ENCODE measurements at regions not wholly inside any gene's neighbourhood (a gene's known extent, or its start where the extent isn't known, plus 50 kb on each side); places are given as distances from the start of the nearest gene placed in this dataset.

DNA sequence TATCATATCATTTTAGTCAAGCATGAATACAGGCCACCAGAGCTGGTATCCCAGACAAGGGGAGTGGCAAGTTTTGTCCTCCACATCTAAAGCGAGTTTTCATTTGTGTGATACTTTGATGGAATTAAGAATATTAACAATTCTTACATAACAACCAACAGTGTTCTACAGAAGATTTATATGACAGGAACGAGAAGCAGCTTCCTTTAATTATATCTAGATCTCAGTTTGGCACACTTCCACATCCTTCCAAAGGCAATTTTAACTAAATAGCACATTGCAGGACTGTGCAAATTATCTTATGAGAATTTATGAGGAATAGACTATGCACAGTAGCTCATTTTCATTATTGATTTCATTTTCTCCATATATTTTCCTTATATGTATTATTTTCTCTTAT lies 121.2 kb upstream of the GUCY1A1 start:
- Histone ChIP-seq H3K4me1 (no peaks in the 10 kb centered on the region), H3K4me3 (no peak overlapping the region), H3K36me3 (no peaks in the 10 kb centered on the region), H3K27ac (no peak overlapping the region), H3K27me3 (no peaks in the 10 kb centered on the region), H3K9me3 (no peaks in the 10 kb centered on the region)
- TF ChIP-seq, protein P1, sequence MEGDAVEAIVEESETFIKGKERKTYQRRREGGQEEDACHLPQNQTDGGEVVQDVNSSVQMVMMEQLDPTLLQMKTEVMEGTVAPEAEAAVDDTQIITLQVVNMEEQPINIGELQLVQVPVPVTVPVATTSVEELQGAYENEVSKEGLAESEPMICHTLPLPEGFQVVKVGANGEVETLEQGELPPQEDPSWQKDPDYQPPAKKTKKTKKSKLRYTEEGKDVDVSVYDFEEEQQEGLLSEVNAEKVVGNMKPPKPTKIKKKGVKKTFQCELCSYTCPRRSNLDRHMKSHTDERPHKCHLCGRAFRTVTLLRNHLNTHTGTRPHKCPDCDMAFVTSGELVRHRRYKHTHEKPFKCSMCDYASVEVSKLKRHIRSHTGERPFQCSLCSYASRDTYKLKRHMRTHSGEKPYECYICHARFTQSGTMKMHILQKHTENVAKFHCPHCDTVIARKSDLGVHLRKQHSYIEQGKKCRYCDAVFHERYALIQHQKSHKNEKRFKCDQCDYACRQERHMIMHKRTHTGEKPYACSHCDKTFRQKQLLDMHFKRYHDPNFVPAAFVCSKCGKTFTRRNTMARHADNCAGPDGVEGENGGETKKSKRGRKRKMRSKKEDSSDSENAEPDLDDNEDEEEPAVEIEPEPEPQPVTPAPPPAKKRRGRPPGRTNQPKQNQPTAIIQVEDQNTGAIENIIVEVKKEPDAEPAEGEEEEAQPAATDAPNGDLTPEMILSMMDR (IDR thresholded peaks at IDR 0.05): no peak
- no peak for TF ChIP-seq POLR2A (IDR thresholded peaks at IDR 0.05)
- ATAC-seq (no peak), DNase-seq (no peak)
- 57% methylated on average over 2 of the region's 2 CpGs for WGBS (ENCODE audit: insufficient coverage, low coverage, low lambda C conversion rate, missing lambda C conversion rate)
- intact Hi-C loops (cut with DNase I): no loop called here

DNA sequence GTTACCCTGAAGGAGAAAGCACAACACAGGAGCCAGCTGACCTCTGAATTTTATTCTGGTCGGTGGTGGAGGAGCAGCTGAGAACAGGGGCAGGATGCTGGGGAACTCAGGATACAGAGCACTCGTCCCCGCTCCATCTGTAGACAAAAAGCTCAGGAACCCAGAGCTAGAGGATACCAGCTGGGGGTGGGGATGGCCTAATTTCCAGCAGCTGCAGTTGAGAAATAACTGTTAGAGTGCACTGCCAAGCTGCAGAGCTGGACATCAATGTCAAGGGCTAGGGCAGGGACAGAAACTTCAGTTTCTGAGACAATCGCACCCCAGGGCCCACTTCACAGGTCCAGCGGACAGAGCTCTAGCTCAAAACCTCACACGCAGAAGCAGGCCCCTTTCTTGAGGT lies 122.1 kb upstream of the GUCY1A1 start:
- intact Hi-C loops (cut with DNase I): no loop called here
- H3K9me3 ChIP-seq: no peaks in the 10 kb centered on the region
- no peak for TF ChIP-seq POLR2A (IDR thresholded peaks at IDR 0.05)
- TF ChIP-seq, protein P1 (IDR thresholded peaks at IDR 0.05): no peak
- 64% methylated on average over 3 of the region's 6 CpGs for WGBS (ENCODE audit: insufficient coverage, low coverage, low lambda C conversion rate, missing lambda C conversion rate)
- DNase-seq (no peak), ATAC-seq (no peak)
- no peaks in the 10 kb centered on the region for H3K4me1 ChIP-seq
- H3K36me3 ChIP-seq: no peaks in the 10 kb centered on the region
- no peak overlapping the region for H3K27ac ChIP-seq
- H3K4me3 ChIP-seq: no peak overlapping the region
- no peaks in the 10 kb centered on the region for H3K27me3 ChIP-seq

DNA sequence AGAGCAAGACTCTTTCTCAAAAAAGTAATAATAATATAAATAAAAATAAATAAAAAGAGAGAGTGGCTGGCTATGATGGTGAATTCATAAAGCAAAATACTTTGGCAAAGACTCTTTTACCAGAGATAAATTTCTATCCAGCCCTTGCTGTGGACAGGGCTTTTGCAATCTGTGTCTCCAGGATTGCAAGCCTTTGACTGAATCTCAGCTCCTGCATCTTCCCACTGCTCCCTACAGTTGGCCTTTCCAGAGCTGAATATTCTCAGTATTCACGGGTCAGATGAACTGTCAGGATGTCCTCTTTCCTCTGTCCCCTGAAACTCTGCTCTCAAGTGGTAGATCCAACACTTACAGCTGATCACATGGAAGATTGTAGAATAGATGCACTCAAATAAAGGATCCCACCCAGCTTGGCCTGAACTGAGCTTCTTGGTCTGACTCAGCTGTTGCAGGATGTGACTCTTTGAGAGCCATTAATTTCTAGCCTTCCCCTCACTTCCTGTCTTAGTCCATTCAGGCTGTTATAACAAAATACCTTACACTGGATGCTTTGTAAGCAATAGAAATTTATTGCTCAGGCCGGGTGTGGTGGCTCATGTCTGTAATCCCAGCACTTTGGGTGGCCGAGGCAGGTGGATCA lies 123.4 kb upstream of the GUCY1A1 start:
- Histone ChIP-seq H3K4me1 (no peaks in the 10 kb centered on the region), H3K27ac (no peak overlapping the region), H3K4me3 (no peak overlapping the region), H3K36me3 (no peaks in the 10 kb centered on the region), H3K9me3 (no peaks in the 10 kb centered on the region), H3K27me3 (no peaks in the 10 kb centered on the region)
- TF ChIP-seq, protein P1 (IDR thresholded peaks at IDR 0.05): no peak
- no peak for TF ChIP-seq POLR2A (IDR thresholded peaks at IDR 0.05)
- ATAC-seq (no peak), DNase-seq (no peak)
- intact Hi-C loops (cut with DNase I): no loop called here
- 52% methylated on average over 3 of the region's 3 CpGs for WGBS (ENCODE audit: insufficient coverage, low coverage, low lambda C conversion rate, missing lambda C conversion rate)

DNA sequence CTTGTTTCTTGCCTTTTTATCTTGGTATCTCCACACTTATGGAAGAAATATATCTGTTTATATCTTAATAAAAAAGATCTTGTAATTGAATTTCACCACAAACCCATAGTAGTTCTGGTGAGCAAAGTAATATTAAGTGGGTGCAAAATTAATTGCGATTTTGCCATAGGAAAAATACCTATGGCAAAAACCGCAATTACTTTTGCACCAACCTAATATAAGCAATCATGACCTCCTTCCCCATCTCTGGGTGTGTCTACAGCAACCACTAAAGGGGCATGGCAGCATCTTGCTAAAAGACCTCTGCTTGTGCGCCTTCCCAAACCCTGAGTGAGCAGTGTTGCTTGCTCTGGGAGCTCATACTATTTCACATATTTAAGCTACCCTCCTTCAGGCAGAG lies 124.2 kb upstream of the GUCY1A1 start:
- WGBS (ENCODE audit: insufficient coverage, low coverage, low lambda C conversion rate, missing lambda C conversion rate): 74% methylated on average over 3 of the region's 3 CpGs

More for the DNA sequence above, 124.2 kb upstream of the GUCY1A1 start:
- ATAC-seq (no peak), DNase-seq (no peak)
- H3K4me3 ChIP-seq: no peak overlapping the region
- H3K27ac ChIP-seq: no peak overlapping the region
- TF ChIP-seq, protein P1 (IDR thresholded peaks at IDR 0.05): no peak
- TF ChIP-seq POLR2A (IDR thresholded peaks at IDR 0.05): no peak
- intact Hi-C loops (cut with DNase I): no loop called here
- no peaks in the 10 kb centered on the region for H3K27me3 ChIP-seq
- H3K4me1 ChIP-seq: no peaks in the 10 kb centered on the region
- H3K9me3 ChIP-seq: no peaks in the 10 kb centered on the region
- no peaks in the 10 kb centered on the region for H3K36me3 ChIP-seq
